ENCODE measurements at regions not wholly inside any gene's neighbourhood (a gene's known extent, or its start where the extent isn't known, plus 50 kb on each side); places are given as distances from the start of the nearest gene placed in this dataset.
"Not testable (repeated sequence)": the region's sequence is repeated elsewhere in the genome, so short reads cannot be mapped to it uniquely, and the experiment has no call there.

- no peak for DNase-seq (ENCODE audit: low spot score)
Observed at GRCh38 chr3:73120710-73121109, 59.3 kb downstream of the EBLN2 start.

GRCh38 chr3:73121669-73122331, 60.3 kb downstream of the EBLN2 start:
- DNase-seq (ENCODE audit: low spot score), result no peak

GRCh38 chr3:73134034-73134433, 72.6 kb downstream of the EBLN2 start:
- DNase-seq (ENCODE audit: low spot score), result no peak

- no peak for DNase-seq (ENCODE audit: low spot score)
Observed at GRCh38 chr3:73136941-73137340, 75.5 kb downstream of the EBLN2 start.

GRCh38 chr3:73137736-73138403, 76.4 kb downstream of the EBLN2 start:
- no peak for DNase-seq (ENCODE audit: low spot score)

GRCh38 chr3:73140772-73141442, 79.4 kb downstream of the EBLN2 start:
- DNase-seq (ENCODE audit: low spot score), result no peak

- no peak for DNase-seq (ENCODE audit: low spot score)
Observed at GRCh38 chr3:73141525-73141924, 80.1 kb downstream of the EBLN2 start.

- no peak for DNase-seq (ENCODE audit: low spot score)
Observed at GRCh38 chr3:73143401-73143800, 81.9 kb downstream of the EBLN2 start.

GRCh38 chr3:73143821-73144237, 82.4 kb downstream of the EBLN2 start:
- DNase-seq (ENCODE audit: low spot score), result no peak

- no peak for DNase-seq (ENCODE audit: low spot score)
Observed at GRCh38 chr3:73144276-73144675, 82.8 kb downstream of the EBLN2 start.

GRCh38 chr3:73144828-73145227, 83.4 kb downstream of the EBLN2 start:
- no peak for DNase-seq (ENCODE audit: low spot score)

GRCh38 chr3:73147479-73147878, 86.0 kb downstream of the EBLN2 start:
- not testable (repeated sequence) for DNase-seq (ENCODE audit: low spot score)

GRCh38 chr3:73148206-73148605, 86.7 kb downstream of the EBLN2 start:
- DNase-seq (ENCODE audit: low spot score), result no peak

- DNase-seq (ENCODE audit: low spot score), result no peak
Observed at GRCh38 chr3:73148682-73149081, 87.2 kb downstream of the EBLN2 start.

GRCh38 chr3:73150369-73151130, 89.1 kb downstream of the EBLN2 start:
- DNase-seq (ENCODE audit: low spot score), result no peak

- not testable (repeated sequence) for DNase-seq (ENCODE audit: low spot score)
Observed at GRCh38 chr3:73152571-73152970, 91.1 kb downstream of the EBLN2 start.

- DNase-seq (ENCODE audit: low spot score), result not testable (repeated sequence)
Observed at GRCh38 chr3:73153057-73153456, 91.6 kb downstream of the EBLN2 start.

GRCh38 chr3:73154261-73154660, 92.8 kb downstream of the EBLN2 start:
- DNase-seq (ENCODE audit: low spot score), result not testable (repeated sequence)

GRCh38 chr3:73155441-73155840, 94.0 kb downstream of the EBLN2 start:
- not testable (repeated sequence) for DNase-seq (ENCODE audit: low spot score)

GRCh38 chr3:73164622-73165021, 103.2 kb downstream of the EBLN2 start:
- DNase-seq (ENCODE audit: low spot score), result no peak

- no peak for DNase-seq (ENCODE audit: low spot score)
Observed at GRCh38 chr3:73175698-73176097, 114.2 kb downstream of the EBLN2 start.

GRCh38 chr3:73176941-73177340, 115.5 kb downstream of the EBLN2 start:
- no peak for DNase-seq (ENCODE audit: low spot score)
